Left lung (tissue), 4 donors: ENCODE measurements at regions not wholly inside any gene's neighbourhood (a gene's known extent, or its start where the extent isn't known, plus 50 kb on each side); places are given as distances from the start of the nearest gene placed in this dataset.
A peak's percentile ranks its signal among the peaks of the same experiment; 100 is the strongest.

Experiments used
- ATAC-seq: fragments of 200-7000 bp; cut with Tn5 transposase; one replicate; pipeline ENCODE4 v1.9.1; 2020; ENCODE audit warnings: moderate library complexity
- DNase-seq, 4 donors: peaks; one replicate each; pipeline ENCODE4 v3.0.0-alpha.2; 2013 to 2020
- H3K27ac ChIP-seq, 2 donors: fragments of 200-600 bp; sonication (generic) in 1 of 2; one replicate each; pipeline versions ENCODE4 v1.5.0 to v1.8.0; 2020 to 2021
- H3K27me3 ChIP-seq, 2 donors: fragments of 200-600 bp; sonication (generic) in 1 of 2; one replicate each; pipeline versions ENCODE4 v1.5.0 to v1.8.0; 2020 to 2021
- H3K36me3 ChIP-seq, 2 donors: fragments of 200-600 bp; sonication (generic) in 1 of 2; one replicate each; pipeline versions ENCODE4 v1.5.0 to v1.8.0; 2020 to 2021
- H3K4me1 ChIP-seq, 2 donors: fragments of 200-600 bp; one replicate each; pipeline ENCODE4 v1.8.0; 2021
- H3K4me3 ChIP-seq, 2 donors: fragments of 200-600 bp; sonication (generic) in 1 of 2; one replicate each; pipeline versions ENCODE4 v1.5.0 to v1.8.0; 2020 to 2021; ENCODE audit warnings: mild to moderate bottlenecking in 1 of 2
- H3K9me3 ChIP-seq, 2 donors: fragments of 200-600 bp; sonication (generic) in 1 of 2; one replicate each; pipeline versions ENCODE4 v1.5.0 to v1.8.0; 2020 to 2021
- CTCF ChIP-seq, 2 donors: fragments of 200-600 bp; sonication (generic) in 1 of 2; IDR thresholded peaks; one replicate each; pipeline versions ENCODE4 v1.5.0 to v1.8.0; 2021; ENCODE audit warnings: antibody characterized with exemption in 2 of 2
- intact Hi-C, 2 donors: fragments of 100-400 bp; cut with DNase I; formaldehyde crosslinking; loops; one replicate each; pipeline versions ENCODE4 v1.11.2 to v1.14.2; 2022
- donor health status: DM: no; HTN: yes; CAD: no.
- donor health status: DM: no; HTN: no; CAD: no.

DNA sequence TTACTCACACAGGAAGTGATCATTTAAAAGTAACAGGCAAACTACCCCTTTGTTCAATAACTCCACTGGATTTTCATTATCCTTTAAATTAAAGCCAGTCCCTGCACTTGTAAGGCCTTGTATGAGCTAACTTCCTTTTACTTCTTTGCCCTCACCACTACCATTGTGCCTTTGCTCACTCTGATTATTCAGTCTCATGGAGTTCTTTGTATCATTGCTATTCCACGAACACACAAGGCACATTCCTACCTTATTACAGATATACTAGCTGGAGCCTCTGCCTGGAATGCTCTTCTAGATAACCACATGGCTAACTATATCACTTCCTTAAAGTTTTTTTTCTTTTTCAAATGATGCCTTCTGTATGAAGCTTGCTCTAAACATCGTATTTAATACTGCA is 748.6 kb upstream of the HS3ST5 start:
- no peak for DNase-seq
- intact Hi-C loops, result no loop called here

DNA sequence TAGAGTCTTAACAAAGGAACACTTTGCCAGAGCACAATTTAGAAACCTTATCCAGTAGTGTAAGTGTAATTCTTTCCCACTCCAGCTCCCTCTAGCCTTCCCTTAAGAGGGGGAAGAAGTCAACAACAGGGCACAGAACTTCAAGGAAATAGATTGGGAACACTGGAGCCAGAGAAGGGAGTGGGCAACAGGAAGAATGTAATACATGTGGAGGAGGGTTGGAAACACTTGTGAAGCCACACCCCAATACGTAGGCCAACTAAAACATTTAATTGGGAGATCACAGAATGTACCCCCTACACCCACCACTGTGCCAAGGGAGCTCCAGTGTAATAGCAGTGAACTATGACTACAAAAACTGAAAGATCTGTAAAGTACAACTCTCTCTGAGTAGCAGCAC is 735.7 kb upstream of the HS3ST5 start:
- DNase-seq (peak in 1 of 4 donors; percentile 32), ATAC-seq (peak; percentile 91)
- no peak for TF ChIP-seq CTCF (IDR thresholded peaks at IDR 0.05)
- no peaks in the 10 kb centered on the region for H3K36me3 ChIP-seq
- H3K4me1 ChIP-seq, result no peaks in the 10 kb centered on the region
- H3K27me3 ChIP-seq, result no peaks in the 10 kb centered on the region
- H3K27ac ChIP-seq, result no peak overlapping the region
- no peak overlapping the region for H3K4me3 ChIP-seq
- intact Hi-C loops, result no loop called here
- H3K9me3 ChIP-seq, result peaks cover 0 to 4% of the 10 kb centered on the region in 2 donors

More for the DNA sequence above, 748.6 kb upstream of the HS3ST5 start:
- Histone ChIP-seq H3K36me3 (no peaks in the 10 kb centered on the region), H3K27ac (no peak overlapping the region), H3K4me1 (no peaks in the 10 kb centered on the region), H3K9me3 (peaks cover 0 to 4% of the 10 kb centered on the region in 2 donors), H3K4me3 (no peak overlapping the region), H3K27me3 (no peaks in the 10 kb centered on the region)
- TF ChIP-seq CTCF (IDR thresholded peaks at IDR 0.05), result no peak
- no peak for ATAC-seq

- Histone ChIP-seq H3K4me3 (no peak overlapping the region), H3K36me3 (no peaks in the 10 kb centered on the region), H3K9me3 (peaks cover 0 to 14% of the 10 kb centered on the region in 2 donors), H3K27me3 (no peaks in the 10 kb centered on the region), H3K27ac (no peak overlapping the region), H3K4me1 (no peaks in the 10 kb centered on the region)
- DNase-seq, result no peak
- no peak for ATAC-seq
- intact Hi-C loops, result no loop called here
- TF ChIP-seq CTCF (IDR thresholded peaks at IDR 0.05), result no peak
These were observed 729.1 kb upstream of the HS3ST5 start for GRCh38 chr6:115071962-115072361.

DNA sequence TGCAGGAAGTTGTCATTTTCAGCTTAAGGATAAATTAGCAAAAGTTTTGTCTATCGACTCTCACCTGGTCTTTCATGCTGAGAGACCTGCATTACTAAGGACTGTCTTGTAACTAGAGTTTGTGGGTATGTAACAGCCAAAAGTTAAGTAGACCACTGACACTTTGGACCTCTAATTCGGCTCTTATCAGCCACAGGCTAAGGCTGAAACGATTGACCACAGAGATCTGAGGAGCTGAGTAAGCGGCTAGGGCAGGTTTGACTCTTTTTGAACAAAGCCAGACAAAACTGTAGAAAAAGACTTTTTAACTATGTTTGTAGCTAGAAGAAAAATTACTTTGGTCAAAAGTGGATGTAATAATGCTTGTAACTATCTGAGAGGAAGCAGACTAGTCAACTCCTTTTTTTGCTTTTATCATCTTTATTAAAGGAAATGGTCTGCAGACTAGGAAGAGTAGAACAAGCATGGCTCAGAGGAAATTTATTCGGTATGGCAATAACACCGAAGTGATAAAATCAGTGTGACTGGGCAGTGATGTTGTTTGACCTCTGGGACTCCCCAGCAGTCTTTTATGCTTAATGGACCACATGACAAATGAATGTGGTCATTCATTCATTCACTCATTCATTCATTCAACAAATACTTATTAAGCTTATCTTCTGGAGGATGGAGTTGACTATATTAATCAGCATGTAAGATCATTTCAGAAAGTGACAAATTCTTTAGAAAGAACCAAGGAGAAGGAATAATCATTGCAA is 725.0 kb upstream of the HS3ST5 start:
- DNase-seq, result no peak
- TF ChIP-seq CTCF (IDR thresholded peaks at IDR 0.05), result no peak
- no peaks in the 10 kb centered on the region for H3K27me3 ChIP-seq
- intact Hi-C loops, result no loop called here
- H3K36me3 ChIP-seq, result no peaks in the 10 kb centered on the region
- H3K9me3 ChIP-seq, result peaks cover 0 to 14% of the 10 kb centered on the region in 2 donors
- H3K27ac ChIP-seq, result no peak overlapping the region
- no peak for ATAC-seq
- no peaks in the 10 kb centered on the region for H3K4me1 ChIP-seq
- no peak overlapping the region for H3K4me3 ChIP-seq

DNA sequence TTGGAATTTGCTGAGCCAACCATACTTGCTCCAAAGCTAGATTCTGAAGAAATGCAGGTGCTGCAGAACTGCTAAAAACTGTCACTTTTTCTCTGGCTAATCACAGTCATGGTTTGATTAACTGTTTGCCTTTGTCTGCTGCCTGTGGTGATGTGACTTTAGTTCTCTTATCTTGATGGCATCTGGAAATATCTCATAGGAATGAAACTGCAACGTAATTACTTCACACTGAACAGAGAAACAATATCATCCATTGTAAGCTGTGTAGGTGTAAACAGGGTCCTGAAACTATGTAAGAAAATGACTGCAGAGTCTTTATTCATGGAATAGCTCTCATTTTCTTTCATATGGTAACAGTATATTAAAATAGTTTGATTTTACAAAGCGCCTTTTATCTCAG is 721.9 kb upstream of the HS3ST5 start:
- DNase-seq (no peak), ATAC-seq (no peak)
- Histone ChIP-seq H3K9me3 (no peaks in the 10 kb centered on the region), H3K27ac (no peak overlapping the region), H3K4me3 (no peak overlapping the region), H3K36me3 (no peaks in the 10 kb centered on the region), H3K27me3 (no peaks in the 10 kb centered on the region), H3K4me1 (no peaks in the 10 kb centered on the region)
- TF ChIP-seq CTCF (IDR thresholded peaks at IDR 0.05), result no peak
- intact Hi-C loops, result no loop called here
